ENCODE measurements at regions not wholly inside any gene's neighbourhood (a gene's known extent, or its start where the extent isn't known, plus 50 kb on each side); places are given as distances from the start of the nearest gene placed in this dataset.

DNA sequence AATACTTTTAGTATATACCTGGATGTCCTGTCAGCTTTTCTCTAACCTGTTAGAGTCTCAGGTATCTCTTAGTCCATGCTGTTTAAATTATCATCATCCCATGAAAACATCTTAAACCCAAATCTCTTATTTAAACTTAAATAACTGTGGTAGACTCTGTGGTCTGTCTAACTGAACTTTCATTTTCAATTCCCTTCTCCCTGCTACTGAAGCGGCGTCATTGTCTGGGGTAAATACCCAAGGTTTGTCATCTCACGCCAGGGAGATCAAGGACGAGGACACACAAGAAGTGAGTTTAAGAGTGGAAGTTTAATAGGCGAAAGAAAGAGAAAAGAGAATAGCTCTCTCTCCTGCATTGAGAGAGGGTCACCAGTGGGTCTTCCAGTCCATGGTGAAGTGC lies 804.4 kb upstream of the CELF2 start:
- H3K4me1 ChIP-seq (ENCODE audit: control insufficient read depth, extremely low read depth, insufficient read depth, low read length) = no peaks in the 10 kb centered on the region
- no peak for DNase-seq (ENCODE audit: low read depth, low spot score)
- no peaks in the 10 kb centered on the region for H3K79me2 ChIP-seq (ENCODE audit: control insufficient read depth, insufficient read depth, low read length)
- intact Hi-C loops (cut with micrococcal nuclease) = no loop called here
- FAIRE-seq = no peak
- no peak overlapping the region for H3K4me3 ChIP-seq (replicated peaks in 1 of 3; ENCODE audit: insufficient read depth in 1 of 3, low read depth in 1 of 3, low read length in 3 of 3)
- peaks cover 2% of the 10 kb centered on the region for H3K9me3 ChIP-seq (replicated peaks; ENCODE audit: control insufficient read depth, insufficient read depth, low read length)
- POLR2A ChIA-PET = no interaction called here
- CTCF ChIA-PET = no interaction called here
- H3K27me3 ChIP-seq (ENCODE audit: control insufficient read depth in 2 of 2, insufficient read depth in 2 of 2, low read length in 2 of 2) = no peaks in the 10 kb centered on the region
- no peak for TF ChIP-seq POLR2AphosphoS5 (IDR thresholded peaks at IDR 0.05; ENCODE audit: insufficient read depth, low read depth, low read length)
- TF ChIP-seq FOS (IDR thresholded peaks at IDR 0.05; ENCODE audit: borderline replicate concordance, insufficient read depth, low read length) = no peak
- TF ChIP-seq POLR2A (IDR thresholded peaks at IDR 0.05; ENCODE audit: low read depth, low read length) = no peak
- TF ChIP-seq, protein P1, sequence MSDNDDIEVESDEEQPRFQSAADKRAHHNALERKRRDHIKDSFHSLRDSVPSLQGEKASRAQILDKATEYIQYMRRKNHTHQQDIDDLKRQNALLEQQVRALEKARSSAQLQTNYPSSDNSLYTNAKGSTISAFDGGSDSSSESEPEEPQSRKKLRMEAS (IDR thresholded peaks at IDR 0.05; ENCODE audit: insufficient read depth, insufficient read length) = no peak
- no peak for TF ChIP-seq JUN (IDR thresholded peaks at IDR 0.05; ENCODE audit: borderline replicate concordance, insufficient read depth, insufficient read length, low read depth)
- no peak for TF ChIP-seq EZH2 (IDR thresholded peaks at IDR 0.05; ENCODE audit: borderline replicate concordance, low read depth, low read length, severe bottlenecking)
- TF ChIP-seq, protein P2, sequence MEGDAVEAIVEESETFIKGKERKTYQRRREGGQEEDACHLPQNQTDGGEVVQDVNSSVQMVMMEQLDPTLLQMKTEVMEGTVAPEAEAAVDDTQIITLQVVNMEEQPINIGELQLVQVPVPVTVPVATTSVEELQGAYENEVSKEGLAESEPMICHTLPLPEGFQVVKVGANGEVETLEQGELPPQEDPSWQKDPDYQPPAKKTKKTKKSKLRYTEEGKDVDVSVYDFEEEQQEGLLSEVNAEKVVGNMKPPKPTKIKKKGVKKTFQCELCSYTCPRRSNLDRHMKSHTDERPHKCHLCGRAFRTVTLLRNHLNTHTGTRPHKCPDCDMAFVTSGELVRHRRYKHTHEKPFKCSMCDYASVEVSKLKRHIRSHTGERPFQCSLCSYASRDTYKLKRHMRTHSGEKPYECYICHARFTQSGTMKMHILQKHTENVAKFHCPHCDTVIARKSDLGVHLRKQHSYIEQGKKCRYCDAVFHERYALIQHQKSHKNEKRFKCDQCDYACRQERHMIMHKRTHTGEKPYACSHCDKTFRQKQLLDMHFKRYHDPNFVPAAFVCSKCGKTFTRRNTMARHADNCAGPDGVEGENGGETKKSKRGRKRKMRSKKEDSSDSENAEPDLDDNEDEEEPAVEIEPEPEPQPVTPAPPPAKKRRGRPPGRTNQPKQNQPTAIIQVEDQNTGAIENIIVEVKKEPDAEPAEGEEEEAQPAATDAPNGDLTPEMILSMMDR (IDR thresholded peaks at IDR 0.05; ENCODE audit: extremely low read depth in 1 of 2, insufficient read depth in 1 of 2, low read depth in 1 of 2, low read length in 2 of 2) = no peak
- TF ChIP-seq MYC (IDR thresholded peaks at IDR 0.05; ENCODE audit: low read depth, low read length) = no peak
- no peak for TF ChIP-seq GATA2 (IDR thresholded peaks at IDR 0.05; ENCODE audit: insufficient read depth, insufficient read length, low read depth, low read length)
- no peak overlapping the region for H2AFZ ChIP-seq (ENCODE audit: low read depth, low read length)
- no peak overlapping the region for H3K4me2 ChIP-seq (ENCODE audit: insufficient read depth, low read length)
- H3K9me1 ChIP-seq (replicated peaks; ENCODE audit: control insufficient read depth, extremely low read depth, insufficient read depth, low read length) = no peaks in the 10 kb centered on the region
- BruUV-seq (replicated peaks) = no TSS peak
- no peaks in the 10 kb centered on the region for H3K36me3 ChIP-seq (ENCODE audit: control insufficient read depth in 2 of 2, extremely low read depth in 1 of 2, insufficient read depth in 2 of 2, low read length in 2 of 2)
- no peaks in the 10 kb centered on the region for H4K20me1 ChIP-seq (replicated peaks; ENCODE audit: control insufficient read depth, extremely low read depth, insufficient read depth, low read length)
- no peak overlapping the region for H3K9ac ChIP-seq (replicated peaks; ENCODE audit: extremely low read depth, insufficient read depth, low read length)
- dilution Hi-C loops (cut with MboI; ENCODE audit: extremely low pct_ligation_motif_present, low sequenced_read_pairs) = no loop called here
- no peak overlapping the region for H3K27ac ChIP-seq (ENCODE audit: insufficient read depth, low read depth, low read length)

Measured in endothelial cell of umbilical vein (primary cell).